NCI-H1417 treated with DMSO at 0.1 percent for 48 hours (cell line): ENCODE measurements at regions not wholly inside any gene's neighbourhood (a gene's known extent, or its start where the extent isn't known, plus 50 kb on each side); places are given as distances from the start of the nearest gene placed in this dataset.

Experiments
- DNase-seq: peaks from one replicate; lab custom pipeline; 2025; lab: John Stamatoyannopoulos, UW

GRCh38 chr9:126017758-126018157 lies 270.6 kb downstream of the PBX3 start:
- DNase-seq = no peak

GRCh38 chr9:126020836-126021235 lies 273.7 kb downstream of the PBX3 start:
- DNase-seq = no peak

- no peak for DNase-seq
These were observed 276.8 kb downstream of the PBX3 start for GRCh38 chr9:126023962-126024361.

GRCh38 chr9:126024581-126025230 lies 277.5 kb downstream of the PBX3 start:
- no peak for DNase-seq

GRCh38 chr9:126025991-126026390 lies 278.8 kb downstream of the PBX3 start:
- no peak for DNase-seq

- no peak for DNase-seq
These were observed 280.4 kb downstream of the PBX3 start for GRCh38 chr9:126027566-126027965.

- no peak for DNase-seq
These were observed 281.6 kb downstream of the PBX3 start for GRCh38 chr9:126028746-126029145.

- DNase-seq = no peak
These were observed 283.5 kb downstream of the PBX3 start for GRCh38 chr9:126030716-126031115.

- DNase-seq = no peak
These were observed 283.9 kb downstream of the PBX3 start for GRCh38 chr9:126031116-126031515.

- DNase-seq = no peak
These were observed 285.0 kb downstream of the PBX3 start for GRCh38 chr9:126032135-126032534.

GRCh38 chr9:126033318-126033717 lies 286.1 kb downstream of the PBX3 start:
- DNase-seq = no peak

- DNase-seq = no peak
These were observed 286.8 kb downstream of the PBX3 start for GRCh38 chr9:126033956-126034355.

- DNase-seq = no peak
These were observed 289.7 kb downstream of the PBX3 start for GRCh38 chr9:126036881-126037291.

- no peak for DNase-seq
These were observed 287.8 kb upstream of the MVB12B start for GRCh38 chr9:126038790-126039189.

GRCh38 chr9:126043681-126044080 lies 282.9 kb upstream of the MVB12B start:
- no peak for DNase-seq

- no peak for DNase-seq
These were observed 277.5 kb upstream of the MVB12B start for GRCh38 chr9:126049088-126049487.

- no peak for DNase-seq
These were observed 276.6 kb upstream of the MVB12B start for GRCh38 chr9:126049896-126050604.

GRCh38 chr9:126050605-126050990 lies 276.0 kb upstream of the MVB12B start:
- no peak for DNase-seq

- DNase-seq = no peak
These were observed 275.0 kb upstream of the MVB12B start for GRCh38 chr9:126051446-126052130.

- DNase-seq = no peak
These were observed 273.8 kb upstream of the MVB12B start for GRCh38 chr9:126052791-126053190.

GRCh38 chr9:126053913-126054312 lies 272.7 kb upstream of the MVB12B start:
- DNase-seq = no peak

GRCh38 chr9:126055381-126055985 lies 271.1 kb upstream of the MVB12B start:
- no peak for DNase-seq
